Fibroblast of skin of abdomen (primary cell): ENCODE measurements at regions not wholly inside any gene's neighbourhood (a gene's known extent, or its start where the extent isn't known, plus 50 kb on each side); places are given as distances from the start of the nearest gene placed in this dataset.
"Not testable (repeated sequence)": the region's sequence is repeated elsewhere in the genome, so short reads cannot be mapped to it uniquely, and the experiment has no call there.

Experiments used
- DNase-seq: peaks from one replicate; pipeline ENCODE4 v3.0.0-alpha.2; 2013

- no peak for DNase-seq
Observed at GRCh38 chr3:177641206-177641605, 443.9 kb upstream of the TBL1XR1 start.

- DNase-seq = no peak
Observed at GRCh38 chr3:177642042-177642803, 444.9 kb upstream of the TBL1XR1 start.

DNA sequence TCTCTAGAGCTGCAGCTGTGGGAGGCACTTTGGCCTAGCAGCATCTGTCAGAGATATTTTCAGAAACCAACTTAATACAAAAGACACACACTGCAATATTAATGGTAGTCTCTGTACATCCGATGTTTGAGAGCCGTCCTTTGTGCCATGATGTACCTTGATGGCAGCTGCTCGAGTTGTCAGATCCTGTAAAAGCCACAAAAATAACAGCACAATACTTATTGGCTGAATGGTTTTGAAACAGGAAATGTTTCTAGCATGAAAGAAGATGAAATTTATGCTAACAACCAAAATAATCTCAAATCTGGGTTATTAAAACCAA lies 445.5 kb upstream of the TBL1XR1 start:
- DNase-seq = no peak

DNA sequence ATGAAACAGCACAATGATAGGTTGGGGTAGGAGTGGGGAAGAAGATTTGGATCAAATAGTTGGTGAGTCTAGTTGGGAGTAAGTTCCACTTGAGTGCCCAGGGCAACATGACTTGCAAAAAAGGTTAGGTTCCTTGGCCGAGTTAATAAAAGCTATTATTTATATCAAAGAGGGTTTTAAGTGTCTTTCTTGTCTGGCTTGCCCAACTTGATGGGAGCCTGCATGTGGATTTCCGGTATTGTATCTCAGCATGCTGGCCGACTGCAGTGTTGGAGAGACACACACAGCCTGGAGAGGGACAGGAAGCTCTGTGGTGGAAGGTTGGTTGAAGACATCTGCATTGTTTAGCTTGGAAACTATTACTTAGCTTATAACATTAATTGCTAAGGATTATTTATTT lies 449.5 kb upstream of the TBL1XR1 start:
- no peak for DNase-seq

GRCh38 chr3:177647341-177647740 lies 450.1 kb upstream of the TBL1XR1 start:
- no peak for DNase-seq

DNA sequence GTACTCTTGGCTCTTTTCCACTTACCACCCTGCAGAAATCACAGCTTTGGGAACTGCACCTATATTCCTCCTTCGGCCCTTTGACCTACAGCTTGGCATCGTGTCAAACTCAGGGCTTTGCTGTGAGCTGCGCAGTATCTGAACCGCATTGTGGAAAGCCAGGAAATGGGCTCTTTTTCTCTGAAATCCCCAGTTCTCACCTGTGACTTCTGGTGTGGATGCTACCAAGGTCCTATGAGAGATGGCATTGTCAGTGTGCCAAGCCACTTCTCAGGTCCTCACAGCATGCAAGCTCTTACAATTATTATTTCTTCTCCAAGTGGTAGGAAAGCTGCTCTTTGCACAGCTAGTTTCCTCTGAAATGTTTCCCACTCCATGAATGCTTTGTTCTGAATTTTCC lies 450.6 kb upstream of the TBL1XR1 start:
- DNase-seq = no peak

DNA sequence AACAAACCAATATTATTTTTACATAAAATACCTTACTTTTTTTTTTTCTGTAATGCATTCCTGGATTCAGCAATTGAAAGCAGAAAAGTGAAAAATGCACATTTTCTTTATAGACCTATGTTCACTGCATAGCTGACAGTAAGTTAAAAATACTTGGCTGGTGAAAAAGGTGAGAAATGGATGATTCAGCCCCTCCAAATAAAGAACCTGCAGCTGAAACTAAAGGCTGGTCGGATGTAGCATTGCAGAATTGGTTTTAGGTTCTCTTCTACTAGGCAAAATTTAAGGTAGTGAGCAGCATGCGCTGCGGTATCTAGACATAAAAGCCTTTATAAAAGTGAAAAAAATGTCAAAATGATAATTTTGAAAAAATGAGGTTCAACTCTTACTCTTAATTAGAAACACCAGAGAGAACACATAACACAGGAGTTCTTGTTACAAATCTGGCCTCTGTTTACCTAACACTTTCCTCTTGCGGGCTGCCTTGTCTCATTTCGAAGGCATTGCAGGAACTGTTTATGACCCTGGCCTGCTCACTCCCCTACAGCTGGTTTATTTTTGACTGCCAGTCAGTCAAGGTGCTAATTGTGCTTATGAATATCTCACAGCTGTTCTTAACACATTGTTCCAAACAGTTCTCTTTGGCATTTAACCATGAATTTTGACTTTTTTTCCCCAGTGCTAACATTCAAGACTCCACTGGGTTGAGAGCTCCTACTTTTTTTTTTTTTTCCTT lies 455.4 kb upstream of the TBL1XR1 start:
- DNase-seq = no peak

GRCh38 chr3:177657243-177657642 lies 460.0 kb upstream of the TBL1XR1 start:
- DNase-seq = no peak

DNA sequence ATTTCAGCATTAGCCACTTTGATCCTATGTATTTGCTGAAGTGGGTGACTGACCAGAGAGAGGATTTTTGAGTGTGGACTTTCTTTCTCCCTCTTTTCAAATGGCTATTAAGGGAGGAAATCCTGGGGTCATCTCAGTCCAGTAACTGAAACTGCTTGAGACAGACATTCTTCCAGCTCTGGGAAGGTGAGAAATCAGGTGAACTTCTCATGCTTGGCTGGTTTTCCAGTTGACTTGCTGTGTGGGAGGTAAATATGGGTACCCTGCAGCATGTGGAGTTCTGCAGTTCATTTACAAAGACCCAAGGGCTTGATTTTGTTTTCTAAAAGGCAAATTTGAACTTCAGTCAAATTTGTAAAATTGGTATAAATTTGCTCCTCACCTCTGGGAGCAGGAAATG lies 461.1 kb upstream of the TBL1XR1 start:
- no peak for DNase-seq

GRCh38 chr3:177664380-177665103 lies 467.3 kb upstream of the TBL1XR1 start:
- DNase-seq = not testable (repeated sequence)

- peak; percentile 28 for DNase-seq
Observed at GRCh38 chr3:177665122-177665808, 468.0 kb upstream of the TBL1XR1 start.

DNA sequence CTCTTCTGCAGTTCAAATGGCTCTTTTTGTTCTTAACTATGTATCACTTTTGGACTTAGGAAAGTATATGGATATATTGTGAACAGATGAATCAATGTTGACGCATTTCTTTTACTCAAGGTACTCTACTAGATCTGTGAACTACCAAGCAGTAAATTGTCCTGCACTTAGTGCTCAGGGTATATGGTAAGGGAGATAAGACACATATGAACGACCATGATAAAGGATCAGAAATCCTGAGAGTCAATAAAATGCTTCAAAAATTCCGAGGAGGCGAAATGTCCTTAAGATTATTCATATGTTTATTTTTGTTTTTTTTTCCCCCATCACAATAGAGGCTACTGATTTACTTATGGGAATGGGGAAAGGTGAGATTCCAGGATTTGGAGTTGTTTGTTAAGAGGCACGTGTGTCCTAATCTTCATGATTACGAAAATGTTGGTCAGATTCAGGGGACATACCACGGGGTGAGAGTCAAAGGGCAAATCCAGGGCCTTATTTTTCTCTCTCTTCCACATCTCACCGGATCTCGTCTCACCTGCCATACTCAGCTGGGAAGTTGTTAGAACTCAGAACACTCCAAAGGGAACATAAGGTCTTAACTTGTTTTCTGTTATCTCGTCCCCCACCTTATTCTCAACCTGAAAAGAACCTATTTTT lies 475.1 kb upstream of the TBL1XR1 start:
- DNase-seq = no peak

DNA sequence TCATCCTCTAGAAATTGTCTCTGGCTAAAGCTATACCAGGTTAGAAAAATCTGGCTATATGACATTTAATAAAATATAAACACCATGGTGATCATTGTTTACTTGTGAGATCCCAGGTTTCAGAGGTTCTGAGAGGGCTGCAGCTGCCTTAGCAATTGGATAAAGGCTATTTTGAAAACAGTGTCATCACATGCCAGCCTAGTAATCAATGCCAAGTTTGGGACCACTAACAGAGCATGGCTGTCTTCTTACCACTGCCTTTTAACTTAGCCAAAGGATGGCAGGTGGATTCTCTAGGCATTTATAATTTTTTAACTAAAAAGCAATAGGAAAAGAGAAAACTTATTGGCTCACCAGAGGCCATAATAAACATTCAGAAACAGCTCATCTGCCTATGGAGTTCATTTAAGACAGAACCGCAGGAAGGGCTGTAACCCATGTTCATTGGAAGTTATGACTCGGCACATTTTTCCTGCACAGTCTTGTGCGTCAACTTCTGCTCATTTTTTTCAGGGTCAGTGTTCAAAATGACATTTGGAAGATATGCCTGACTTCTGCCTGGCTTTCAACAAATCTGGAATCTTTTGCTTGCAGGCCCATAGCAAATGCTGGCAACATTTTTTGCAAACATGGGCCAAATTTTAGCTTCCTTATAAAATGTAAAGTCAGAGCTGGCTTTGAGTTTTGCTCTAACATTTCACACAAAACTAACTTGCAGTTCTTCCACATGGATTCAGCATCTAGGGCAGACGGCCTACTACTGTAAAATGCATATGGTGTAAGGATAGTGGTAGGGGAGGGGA lies 476.0 kb upstream of the TBL1XR1 start:
- peak; percentile 90 for DNase-seq

GRCh38 chr3:177674186-177674585 lies 476.9 kb upstream of the TBL1XR1 start:
- no peak for DNase-seq

DNA sequence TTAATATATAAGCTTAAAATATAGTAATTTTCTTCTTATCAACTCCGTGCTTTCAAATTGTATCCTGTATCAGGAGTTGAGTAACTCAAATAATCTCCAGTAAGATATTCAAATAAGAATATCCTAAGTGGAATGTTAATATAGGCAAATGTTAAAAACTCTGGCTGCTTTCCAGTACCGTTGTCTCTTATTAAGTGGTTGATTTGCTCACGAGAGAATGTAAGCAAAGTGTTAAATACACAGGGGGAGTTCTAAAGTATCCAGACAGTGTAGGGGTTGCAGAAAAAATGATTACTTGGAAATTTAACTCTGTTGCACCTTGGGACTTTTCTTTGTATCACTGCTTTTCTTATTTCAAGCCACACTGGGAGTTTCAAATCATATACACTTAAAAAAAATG lies 478.9 kb upstream of the TBL1XR1 start:
- no peak for DNase-seq

- no peak for DNase-seq
Observed at GRCh38 chr3:177676947-177677587, 479.8 kb upstream of the TBL1XR1 start.

GRCh38 chr3:177679568-177680471 lies 482.5 kb upstream of the TBL1XR1 start:
- peak; percentile 14 for DNase-seq

- DNase-seq = peak; percentile 38
Observed at GRCh38 chr3:177680472-177680821, 483.2 kb upstream of the TBL1XR1 start.

GRCh38 chr3:177681156-177681555 lies 483.9 kb upstream of the TBL1XR1 start:
- peak; percentile 13 for DNase-seq

- no peak for DNase-seq
Observed at GRCh38 chr3:177681852-177682251, 484.6 kb upstream of the TBL1XR1 start.
